ENCODE measurements at regions not wholly inside any gene's neighbourhood (a gene's known extent, or its start where the extent isn't known, plus 50 kb on each side); places are given as distances from the start of the nearest gene placed in this dataset.

- TF ChIP-seq IRF2 (CRISPR knock-in tag; IDR thresholded peaks at IDR 0.05; ENCODE audit: borderline replicate concordance, low read depth) (no peak), CTCF (IDR thresholded peaks at IDR 0.05) (no peak), MAX (CRISPR knock-in tag; IDR thresholded peaks at IDR 0.05) (no peak), TCF7 (CRISPR knock-in tag; IDR thresholded peaks at IDR 0.05; ENCODE audit: low read depth) (no peak), JUN (CRISPR knock-in tag; IDR thresholded peaks at IDR 0.05) (no peak), ELF4 (CRISPR knock-in tag; IDR thresholded peaks at IDR 0.05; ENCODE audit: low read depth) (no peak)
These were observed 475.1 kb downstream of the PCNX1 start for GRCh38 chr14:71382315-71382714.

Measured in WTC11 (cell line).